H1 (cell line): ENCODE measurements at regions not wholly inside any gene's neighbourhood (a gene's known extent, or its start where the extent isn't known, plus 50 kb on each side); places are given as distances from the start of the nearest gene placed in this dataset.

Source experiments
- CTCF ChIA-PET: fragments of 300-600 bp; sonication (Branson Sonifier 250); formaldehyde crosslinking; loops from one replicate; lab custom pipeline; 2021; ENCODE audit not compliant: partially characterized antibody; lab: Charles Lee
- POLR2A ChIA-PET: fragments of 300-600 bp; sonication (Branson Sonifier 250); formaldehyde crosslinking; loops from one replicate; lab custom pipeline; 2021; ENCODE audit warnings: inconsistent platforms; ENCODE audit not compliant: partially characterized antibody; lab: Charles Lee
- DNase-seq, 2 experiments: peaks; one replicate each; pipeline versions ENCODE4 v3.0.0 to v3.0.0-alpha.2; 2010 to 2022; ENCODE audit warnings: low spot score in 2 of 2, low read depth in 1 of 2, mixed read lengths in 1 of 2
- FAIRE-seq: peaks from 2 replicates; lab custom pipeline; 2011; peaks lifted over from hg19 to GRCh38; lab: Jason Lieb, UNC
- H2AFZ ChIP-seq: 2 replicates; pipeline ENCODE4 v1.8.1; 2012; ENCODE audit warnings: low read length, inconsistent platforms
- H2AK5ac ChIP-seq: 2 replicates; pipeline ENCODE4 v1.6.1; 2013; ENCODE audit warnings: low read depth, low read length
- H2BK120ac ChIP-seq: replicated peaks from 2 replicates; pipeline ENCODE3; 2013; ENCODE audit warnings: low read depth, low read length, inconsistent platforms
- H2BK12ac ChIP-seq: 2 replicates; pipeline ENCODE4 v1.6.1; 2013; ENCODE audit warnings: low read depth, low read length
- H2BK15ac ChIP-seq: 2 replicates; pipeline ENCODE4 v1.6.1; 2013; ENCODE audit warnings: low read length
- H2BK20ac ChIP-seq: 2 replicates; pipeline ENCODE4 v1.6.1; 2013; ENCODE audit warnings: low read length
- H2BK5ac ChIP-seq: 2 replicates; pipeline ENCODE4 v1.6.1; 2013; ENCODE audit warnings: low read depth, low read length
- H3K14ac ChIP-seq: 2 replicates; pipeline ENCODE4 v1.6.1; 2013; ENCODE audit warnings: inconsistent platforms; ENCODE audit not compliant: insufficient read length
- H3K18ac ChIP-seq: 2 replicates; pipeline ENCODE4 v1.6.1; 2013; ENCODE audit warnings: low read length; ENCODE audit errors: extremely low read depth
- H3K23ac ChIP-seq: 2 replicates; pipeline ENCODE4 v1.6.1; 2013; ENCODE audit warnings: inconsistent platforms; ENCODE audit not compliant: insufficient read length
- H3K23me2 ChIP-seq: 2 replicates; pipeline ENCODE4 v1.6.1; 2013; ENCODE audit warnings: low read depth, low read length
- H3K27ac ChIP-seq: 2 replicates; pipeline ENCODE4 v1.6.1; 2011; ENCODE audit warnings: low read depth, low read length, inconsistent platforms
- H3K27me3 ChIP-seq, 4 experiments: replicated peaks in 1 of 4; 1 replicate in 1 of 4; 2 replicates in 3 of 4; pipeline versions ENCODE4 v1.6.1 to v1.8.1; 2011 to 2013; ENCODE audit warnings: low read length in 3 of 4, mild to moderate bottlenecking in 3 of 4, inconsistent platforms in 2 of 4, mixed read lengths in 2 of 4, moderate library complexity in 1 of 4; ENCODE audit not compliant: control insufficient read depth in 3 of 4, insufficient read depth in 3 of 4; ENCODE audit errors: extremely low read depth in 1 of 4
- H3K36me3 ChIP-seq, 4 experiments: 2 replicates each; pipeline versions ENCODE4 v1.6.1 to v1.8.1; 2011 to 2013; ENCODE audit warnings: mild to moderate bottlenecking in 4 of 4, low read length in 3 of 4, moderate library complexity in 2 of 4, control low read depth in 1 of 4, inconsistent platforms in 1 of 4; ENCODE audit not compliant: insufficient read depth in 4 of 4, control insufficient read depth in 2 of 4
- H3K4ac ChIP-seq: replicated peaks from 2 replicates; pipeline ENCODE3; 2013; ENCODE audit warnings: low read length, low read depth, mixed read lengths, inconsistent platforms; ENCODE audit not compliant: insufficient read length
- H3K4me1 ChIP-seq, 4 experiments: replicated peaks in 1 of 4; 1 replicate in 1 of 4; 2 replicates in 3 of 4; pipeline versions ENCODE4 v1.6.1 to v1.8.1; 2011 to 2013; ENCODE audit warnings: low read length in 3 of 4, inconsistent platforms in 2 of 4, mixed read lengths in 1 of 4; ENCODE audit not compliant: insufficient read depth in 4 of 4, control insufficient read depth in 3 of 4
- H3K4me2 ChIP-seq, 2 experiments: 2 replicates each; pipeline versions ENCODE4 v1.6.1 to v1.8.1; 2011 to 2013; ENCODE audit warnings: low read depth in 2 of 2, low read length in 2 of 2, control low read depth in 1 of 2, inconsistent platforms in 1 of 2, mild to moderate bottlenecking in 1 of 2; ENCODE audit not compliant: insufficient read depth in 1 of 2
- H3K4me3 ChIP-seq, 4 experiments: fragments of 200-600, 300-600 bp in 1 of 4; sonication (generic), shearing (Covaris generic), sonication (Bioruptor Twin) in 1 of 4; 2 replicates each; pipeline versions ENCODE4 v1.5.1 to v1.8.1; 2011 to 2016; ENCODE audit warnings: low read length in 4 of 4, low read depth in 3 of 4, control low read depth in 2 of 4, inconsistent platforms in 2 of 4, mild to moderate bottlenecking in 2 of 4, mixed read lengths in 1 of 4, moderate library complexity in 1 of 4; ENCODE audit not compliant: insufficient read depth in 2 of 4; ENCODE audit errors: extremely low read depth in 1 of 4
- H3K56ac ChIP-seq: replicated peaks from 2 replicates; pipeline ENCODE3; 2013; ENCODE audit warnings: low read depth, mild to moderate bottlenecking, mixed read lengths, low read length, inconsistent platforms; ENCODE audit not compliant: insufficient read length
- H3K79me1 ChIP-seq: 2 replicates; pipeline ENCODE4 v1.6.1; 2013; ENCODE audit warnings: low read depth, low read length, control low read depth
- H3K79me2 ChIP-seq, 2 experiments: 2 replicates each; pipeline versions ENCODE4 v1.6.1 to v1.8.1; 2012 to 2013; ENCODE audit warnings: low read length in 2 of 2, mild to moderate bottlenecking in 2 of 2, inconsistent platforms in 1 of 2; ENCODE audit not compliant: insufficient read depth in 2 of 2, control insufficient read depth in 1 of 2
- H3K9ac ChIP-seq, 4 experiments: replicated peaks in 1 of 4; 1 replicate in 1 of 4; 2 replicates in 3 of 4; pipeline versions ENCODE4 v1.6.1 to v1.8.1; 2011 to 2013; ENCODE audit warnings: low read depth in 3 of 4, low read length in 3 of 4, control low read depth in 2 of 4, mild to moderate bottlenecking in 2 of 4, moderate library complexity in 2 of 4, inconsistent platforms in 1 of 4; ENCODE audit errors: extremely low read depth in 1 of 4
- H3K9me3 ChIP-seq, 2 experiments: 2 replicates each; pipeline versions ENCODE4 v1.6.1 to v1.8.1; 2012 to 2013; ENCODE audit warnings: mild to moderate bottlenecking in 2 of 2, moderate library complexity in 2 of 2, control low read depth in 1 of 2, inconsistent platforms in 1 of 2, low read depth in 1 of 2, low read length in 1 of 2, mixed read lengths in 1 of 2; ENCODE audit not compliant: insufficient read depth in 2 of 2
- H4K20me1 ChIP-seq, 2 experiments: replicated peaks in 1 of 2; 2 replicates each; pipeline versions ENCODE3 to v1.8.1; 2011 to 2013; ENCODE audit warnings: inconsistent platforms in 2 of 2, low read length in 2 of 2, mild to moderate bottlenecking in 1 of 2; ENCODE audit not compliant: insufficient read depth in 2 of 2, control insufficient read depth in 1 of 2
- H4K5ac ChIP-seq: 2 replicates; pipeline ENCODE4 v1.6.1; 2013; ENCODE audit warnings: low read length, low read depth, mixed read lengths, inconsistent platforms; ENCODE audit not compliant: insufficient read length
- H4K8ac ChIP-seq: 2 replicates; pipeline ENCODE4 v1.8.0; 2013; ENCODE audit warnings: mild to moderate bottlenecking, moderate library complexity, low read length, inconsistent platforms; ENCODE audit not compliant: insufficient read depth; ENCODE audit errors: extremely low read depth
- H4K91ac ChIP-seq: replicated peaks from 2 replicates; pipeline ENCODE3; 2013; ENCODE audit warnings: low read length, mixed read lengths, inconsistent platforms; ENCODE audit not compliant: insufficient read length
- CHD2 ChIP-seq: IDR thresholded peaks from 2 replicates; pipeline ENCODE4 v1.6.1; 2012; ENCODE audit warnings: low read length, improper control_type of control experiment
- CTBP2 ChIP-seq: IDR thresholded peaks from 2 replicates; pipeline ENCODE4 v1.7.0; 2011; ENCODE audit warnings: borderline replicate concordance, mild to moderate bottlenecking, moderate library complexity, mixed read lengths, low read length; ENCODE audit not compliant: insufficient read depth, insufficient read length
- EZH2 ChIP-seq: fragments of 200-600 bp; sonication (generic); IDR thresholded peaks from 2 replicates; pipeline ENCODE4 v1.7.1; 2012; ENCODE audit warnings: low read depth, mild to moderate bottlenecking, moderate library complexity, low read length, inconsistent platforms; ENCODE audit not compliant: severe bottlenecking
- FOSL1 ChIP-seq: IDR thresholded peaks from 2 replicates; pipeline ENCODE4 v1.6.1; 2011; ENCODE audit warnings: mild to moderate bottlenecking, low read depth, low read length, moderate library complexity; ENCODE audit not compliant: insufficient read depth
- KDM4A ChIP-seq: IDR thresholded peaks from one replicate; pipeline ENCODE4 v1.7.1; 2012; ENCODE audit warnings: low read depth, mild to moderate bottlenecking, moderate library complexity, low read length, inconsistent platforms; ENCODE audit not compliant: severe bottlenecking
- MAX ChIP-seq: IDR thresholded peaks from 2 replicates; pipeline ENCODE4 v1.6.1; 2012; ENCODE audit warnings: inconsistent platforms
- NRF1 ChIP-seq: IDR thresholded peaks from 2 replicates; pipeline ENCODE4 v1.6.1; 2011; ENCODE audit warnings: mild to moderate bottlenecking, low read depth, low read length, improper control_type of control experiment
- PHF8 ChIP-seq: fragments of 200-600 bp; sonication (generic); conservative IDR thresholded peaks from 2 replicates; pipeline ENCODE4 v1.7.1; 2012; ENCODE audit warnings: low read depth, mild to moderate bottlenecking, inconsistent platforms, low read length, moderate library complexity
- RBBP5 ChIP-seq: IDR thresholded peaks from 2 replicates; pipeline ENCODE4 v1.7.1; 2012; ENCODE audit warnings: low read depth, mild to moderate bottlenecking, inconsistent platforms, low read length, moderate library complexity, borderline replicate concordance
- SP1 ChIP-seq: IDR thresholded peaks from 2 replicates; pipeline ENCODE4 v1.6.1; 2011; ENCODE audit warnings: low read depth, low read length
- YY1 ChIP-seq: IDR thresholded peaks from 2 replicates; pipeline ENCODE4 v1.6.1; 2011; ENCODE audit warnings: low read depth, mild to moderate bottlenecking, low read length
- WGBS, 2 experiments: shearing (Covaris generic) in 1 of 2; methylation state at CpG; one replicate each; pipeline versions ENCODE4 v1.1.6 to v1.1.7; 2013 to 2015; ENCODE audit warnings: low lambda C conversion rate in 2 of 2, mixed read lengths in 2 of 2, inconsistent platforms in 1 of 2, low coverage in 1 of 2, missing lambda C conversion rate in 1 of 2; ENCODE audit not compliant: insufficient replicate concordance in 2 of 2, insufficient coverage in 1 of 2, insufficient read length in 1 of 2; ENCODE audit errors: extremely low coverage in 1 of 2, missing lambda C conversion rate in 1 of 2; 5-methylcytosine and 5-hydroxymethylcytosine counted together

- Histone ChIP-seq H3K27me3 (no peaks in the 10 kb centered on the region), H3K4me1 (peaks cover 0 to 4% (median 0%) of the 10 kb centered on the region in 4 experiments; a peak in 1 of 7 replicates), H4K5ac (no peak overlapping the region), H2BK5ac (no peak overlapping the region), H3K4me2 (no peak overlapping the region), H4K91ac (no peak overlapping the region), H3K23me2 (no peaks in the 10 kb centered on the region), H2AFZ (no peak overlapping the region), H3K9me3 (no peaks in the 10 kb centered on the region), H3K18ac (no peak overlapping the region), H3K36me3 (no peaks in the 10 kb centered on the region), H2BK120ac (no peak overlapping the region), H4K20me1 (no peaks in the 10 kb centered on the region), H2BK12ac (no peak overlapping the region), H2BK15ac (no peak overlapping the region), H2BK20ac (no peak overlapping the region), H3K9ac (no peak overlapping the region), H3K79me2 (no peaks in the 10 kb centered on the region), H3K23ac (no peak overlapping the region), H3K56ac (no peak overlapping the region), H3K4me3 (no peak overlapping the region), H3K79me1 (no peaks in the 10 kb centered on the region), H3K14ac (no peak overlapping the region), H4K8ac (no peak overlapping the region), H2AK5ac (no peak overlapping the region), H3K27ac (no peak overlapping the region), H3K4ac (no peak overlapping the region)
- POLR2A ChIA-PET, result no interaction called here
- no peak for DNase-seq
- no peak for FAIRE-seq
- WGBS, 2 experiments, result 93% methylated on average over 4 of the region's 4 CpGs; no CpG with 5 or more reads in 1 of the 2 experiments
- TF ChIP-seq SP1 (no peak), YY1 (no peak), NRF1 (no peak), MAX (no peak), RBBP5 (no peak), CHD2 (no peak), KDM4A (no peak), EZH2 (no peak), FOSL1 (no peak), PHF8 (no peak), CTBP2 (no peak)
- CTCF ChIA-PET, result no interaction called here
Observed at GRCh38 chr13:107529035-107529434, 686.3 kb downstream of the LIG4 start.
